PC-3 (cell line): ENCODE measurements at regions not wholly inside any gene's neighbourhood (a gene's known extent, or its start where the extent isn't known, plus 50 kb on each side); places are given as distances from the start of the nearest gene placed in this dataset.

ENCODE experiments used
- CTCF ChIP-seq: fragments of 300-600 bp; sonication (generic); conservative IDR thresholded peaks from 2 replicates; pipeline ENCODE4 v1.5.1; 2017; ENCODE audit warnings: antibody characterized with exemption, low read depth, mild to moderate bottlenecking, low read length
- EZH2 ChIP-seq: fragments of 300-600 bp; sonication (generic); IDR thresholded peaks from one replicate; pipeline ENCODE4 v1.6.1; 2017; ENCODE audit warnings: antibody characterized with exemption, mild to moderate bottlenecking, low read length; ENCODE audit not compliant: unreplicated experiment
- EZH2phosphoT487 ChIP-seq: fragments of 300-600 bp; sonication (generic); IDR thresholded peaks from 2 replicates; pipeline ENCODE4 v1.6.1; 2018; ENCODE audit warnings: mild to moderate bottlenecking, antibody characterized with exemption, low read length, borderline replicate concordance

DNA sequence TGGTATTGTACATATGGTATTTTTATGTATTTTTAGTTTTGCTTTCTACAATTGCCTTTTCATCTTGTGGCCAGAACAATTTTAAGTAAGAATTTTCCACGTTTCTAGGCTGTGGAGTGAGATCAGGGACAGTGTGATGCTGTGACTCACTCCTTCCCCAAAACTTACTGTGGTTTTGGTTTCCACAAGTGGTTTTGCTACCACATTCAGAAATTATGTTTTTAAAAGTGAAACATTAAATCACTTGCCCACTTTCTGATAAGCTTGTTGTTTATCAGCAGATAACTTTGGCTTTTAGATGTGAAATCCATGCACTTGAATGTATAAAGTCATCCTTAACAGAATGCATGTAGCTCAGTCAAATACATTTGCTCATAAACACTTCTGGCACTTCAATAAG is 192.2 kb upstream of the THRB start:
- no peak for TF ChIP-seq CTCF
- no peak for TF ChIP-seq EZH2
- no peak for TF ChIP-seq EZH2phosphoT487
